GM12864 (cell line): ENCODE measurements at regions not wholly inside any gene's neighbourhood (a gene's known extent, or its start where the extent isn't known, plus 50 kb on each side); places are given as distances from the start of the nearest gene placed in this dataset.

Experiments used
- DNase-seq: peaks from one replicate; pipeline ENCODE4 v3.0.0-alpha.2; 2011; ENCODE audit warnings: low read depth
- H3K4me3 ChIP-seq: 2 replicates; pipeline ENCODE4 v1.5.1; 2011; ENCODE audit warnings: mild to moderate bottlenecking, low read depth, low read length, control low read depth
- CTCF ChIP-seq: IDR thresholded peaks from 2 replicates; pipeline ENCODE4 v1.5.1; 2011; ENCODE audit warnings: low read depth, mild to moderate bottlenecking, moderate library complexity, low read length, control low read depth, inconsistent platforms; ENCODE audit errors: missing control alignments

- no peak for TF ChIP-seq CTCF
- no peak overlapping the region for H3K4me3 ChIP-seq
- DNase-seq, result no peak
Observed at GRCh38 chr5:21665524-21665923, 1187.6 kb downstream of the CDH12 start.

- no peak overlapping the region for H3K4me3 ChIP-seq
- TF ChIP-seq CTCF, result no peak
- DNase-seq, result no peak
Observed at GRCh38 chr5:21663082-21663481, 1190.1 kb downstream of the CDH12 start.

- H3K4me3 ChIP-seq, result no peak overlapping the region
- no peak for DNase-seq
- no peak for TF ChIP-seq CTCF
Observed at GRCh38 chr5:21661184-21661583, 1192.0 kb downstream of the CDH12 start.

GRCh38 chr5:21654556-21654955, 1198.6 kb downstream of the CDH12 start:
- no peak overlapping the region for H3K4me3 ChIP-seq
- TF ChIP-seq CTCF, result no peak
- no peak for DNase-seq

- TF ChIP-seq CTCF, result no peak
- H3K4me3 ChIP-seq, result no peak overlapping the region
- DNase-seq, result no peak
Observed at GRCh38 chr5:21649969-21650368, 1203.2 kb downstream of the CDH12 start.

- DNase-seq, result no peak
- H3K4me3 ChIP-seq, result no peak overlapping the region
- no peak for TF ChIP-seq CTCF
Observed at GRCh38 chr5:21646469-21646868, 1206.7 kb downstream of the CDH12 start.

GRCh38 chr5:21644032-21644431, 1209.1 kb downstream of the CDH12 start:
- no peak for TF ChIP-seq CTCF
- no peak overlapping the region for H3K4me3 ChIP-seq
- no peak for DNase-seq
